HG03159 (cell line): ENCODE measurements at regions not wholly inside any gene's neighbourhood (a gene's known extent, or its start where the extent isn't known, plus 50 kb on each side); places are given as distances from the start of the nearest gene placed in this dataset.
"Not testable (repeated sequence)": the region's sequence is repeated elsewhere in the genome, so short reads cannot be mapped to it uniquely, and the experiment has no call there.

ENCODE experiments used
- ATAC-seq: cut with Tn5 transposase; IDR thresholded peaks from one replicate; pipeline ENCODE4 v1.9.1; 2021; ENCODE audit warnings: mild to moderate bottlenecking, moderate library complexity; ENCODE audit not compliant: unreplicated experiment

DNA sequence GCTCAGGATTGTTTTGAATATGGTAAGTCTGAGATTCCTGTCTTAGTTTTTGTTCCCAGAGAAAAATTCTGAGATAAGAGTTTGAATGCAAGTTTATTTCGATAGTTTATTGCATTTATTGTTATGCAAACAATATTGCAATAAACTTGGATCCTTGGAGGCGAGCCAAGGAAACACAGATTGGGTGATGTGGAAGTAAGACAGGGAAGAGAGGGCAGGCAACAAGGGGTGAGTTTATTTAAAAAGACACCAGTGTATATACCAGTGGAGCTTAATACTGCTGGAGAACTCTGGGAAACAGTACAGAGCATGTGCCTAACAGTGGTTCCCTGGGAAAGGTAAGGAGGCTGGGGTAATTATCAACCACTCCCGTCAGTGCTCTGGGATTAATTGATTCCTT, 87.5 kb upstream of the NEDD4L start:
- ATAC-seq, result no peak

DNA sequence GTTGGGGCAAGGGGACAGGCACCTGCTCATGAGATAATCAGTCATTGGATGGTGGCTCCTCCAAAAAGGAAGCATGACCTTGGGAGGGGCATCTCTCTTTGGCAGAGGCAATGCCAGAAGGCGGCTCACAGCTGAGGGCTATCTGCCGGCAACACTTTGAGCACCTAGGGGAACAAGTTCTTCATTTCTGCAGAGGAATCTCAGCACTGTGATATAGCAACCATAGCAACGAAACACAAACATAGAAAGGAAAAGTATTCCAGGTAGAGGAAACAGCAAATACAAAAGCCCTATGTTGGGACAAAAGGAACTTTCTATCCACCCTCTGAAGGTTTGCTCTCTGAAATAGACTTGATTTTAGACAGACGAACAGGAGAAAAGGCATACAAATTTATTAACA, 89.1 kb upstream of the NEDD4L start:
- no peak for ATAC-seq

DNA sequence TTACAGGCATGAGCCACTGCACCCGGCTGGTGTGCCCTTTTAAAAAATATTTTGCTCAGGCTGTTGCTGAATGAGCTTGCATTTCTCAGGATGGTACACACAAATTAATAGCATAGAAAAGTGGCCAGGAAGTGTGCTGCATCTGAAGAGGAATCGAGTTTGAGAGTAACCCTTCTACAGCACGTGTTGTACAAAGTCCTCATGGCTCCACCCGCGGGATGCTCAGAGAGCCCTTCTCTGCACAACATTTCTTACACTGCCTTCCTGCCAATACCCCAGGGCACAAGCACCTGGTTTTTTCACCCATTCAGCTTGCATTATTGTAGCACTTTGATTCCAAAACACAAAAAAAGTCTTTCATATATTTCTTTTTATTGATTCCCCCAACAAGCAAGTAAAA, 90.1 kb upstream of the NEDD4L start:
- no peak for ATAC-seq

DNA sequence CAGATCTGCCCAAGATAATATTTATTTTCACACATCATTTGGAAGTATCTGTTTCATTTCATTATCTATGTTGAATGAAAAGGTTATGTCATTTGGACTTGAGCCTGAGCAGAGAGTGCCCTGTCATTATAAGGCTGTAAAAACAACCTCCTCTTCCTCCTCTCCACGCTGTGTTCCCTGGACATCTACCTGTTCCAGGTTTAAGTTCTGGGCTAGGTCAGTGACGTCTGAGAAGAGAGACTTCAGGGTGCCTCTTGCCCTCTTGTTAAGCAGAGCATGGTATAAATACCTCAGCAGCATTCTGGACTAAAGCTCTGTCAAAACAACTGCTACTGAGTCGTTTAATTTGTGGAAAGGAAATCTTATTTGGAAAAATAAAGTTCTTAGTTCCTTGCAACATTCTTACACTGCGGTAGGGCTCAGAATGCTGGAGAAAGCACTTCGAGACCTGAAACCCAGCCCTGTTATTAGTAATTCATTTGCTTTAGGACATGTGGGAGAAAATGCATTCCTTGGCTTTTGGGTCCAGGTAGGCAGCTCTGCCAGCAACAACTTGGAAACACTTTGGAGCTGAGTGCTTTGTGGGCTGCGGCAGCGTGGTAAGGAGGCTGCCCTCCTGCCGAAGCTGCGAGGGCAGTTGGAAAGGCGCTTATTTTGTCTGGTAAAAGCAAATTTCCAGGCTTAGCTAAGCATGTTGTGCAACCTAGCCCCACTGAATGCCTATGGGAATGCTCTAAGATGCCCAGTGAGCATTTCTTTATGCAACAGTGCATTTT, 91.8 kb upstream of the NEDD4L start:
- ATAC-seq, result no peak

DNA sequence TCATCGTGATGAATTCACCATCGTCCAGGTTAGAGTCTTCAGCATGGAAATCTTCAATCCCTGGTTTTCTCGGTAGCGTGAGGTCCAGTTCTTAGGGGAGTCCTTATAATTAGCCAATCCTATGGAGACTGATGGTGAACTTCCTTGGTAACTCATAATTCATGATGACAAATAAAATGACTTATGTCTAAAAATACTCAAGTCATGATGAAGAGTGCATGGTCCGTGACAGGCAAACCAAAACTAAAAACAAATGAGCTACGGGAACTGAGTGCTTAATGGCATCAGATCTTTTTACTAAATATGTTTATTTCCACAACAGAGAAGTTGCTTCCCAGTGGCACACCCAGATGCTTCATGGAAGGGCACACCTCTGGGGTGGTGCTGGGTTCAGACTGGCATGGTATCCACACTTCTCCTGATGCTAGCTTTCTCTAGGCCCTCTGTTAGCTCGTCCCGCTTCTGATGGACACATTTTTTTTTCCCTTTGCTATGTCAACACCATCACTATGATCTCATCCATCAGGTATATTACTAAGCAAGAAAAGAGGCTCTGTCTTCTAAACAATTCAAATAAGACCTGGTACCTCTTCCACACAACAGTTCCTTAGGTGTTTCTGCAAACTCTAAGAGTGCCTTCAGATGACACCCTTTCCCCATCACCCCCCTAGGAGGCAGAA, 92.8 kb upstream of the NEDD4L start:
- ATAC-seq, result peak; percentile 67

DNA sequence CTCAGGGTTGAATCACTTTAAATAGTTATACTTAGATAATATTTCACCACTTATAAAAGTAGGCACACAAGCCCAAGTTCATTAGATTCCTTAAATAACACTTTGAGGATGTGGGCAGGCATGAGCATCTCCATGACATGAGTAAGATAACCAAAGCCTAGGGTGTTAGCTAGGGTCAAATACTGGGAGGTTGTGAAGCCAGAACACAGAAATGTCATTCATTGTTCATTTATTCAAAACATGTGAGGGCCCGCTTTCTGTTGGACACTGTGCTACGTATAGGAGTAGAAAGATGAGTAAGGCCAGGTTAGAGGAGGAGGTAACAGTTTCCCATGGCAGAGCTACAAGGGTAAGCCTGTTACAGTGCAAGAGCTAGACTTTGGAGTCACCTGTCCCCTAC, 93.5 kb upstream of the NEDD4L start:
- no peak for ATAC-seq

DNA sequence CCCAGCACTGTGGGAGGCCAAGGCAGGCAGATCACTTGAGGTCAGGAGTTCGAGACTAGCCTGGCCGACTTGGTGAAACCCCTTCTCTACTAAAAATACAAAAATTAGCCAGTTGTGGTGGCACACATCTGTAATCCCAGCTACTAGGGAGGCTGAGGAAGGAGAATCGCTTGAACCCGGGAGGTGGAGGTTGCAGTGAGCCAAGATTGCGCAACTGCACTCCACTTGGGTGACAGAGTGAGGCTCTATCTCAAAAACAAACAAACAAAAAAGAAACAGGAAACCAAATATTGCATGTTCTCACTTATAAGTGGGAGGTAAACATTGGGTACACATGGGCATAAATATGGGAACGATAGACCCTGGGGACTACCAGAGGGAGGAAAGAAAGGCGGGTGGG, 94.7 kb upstream of the NEDD4L start:
- not testable (repeated sequence) for ATAC-seq

DNA sequence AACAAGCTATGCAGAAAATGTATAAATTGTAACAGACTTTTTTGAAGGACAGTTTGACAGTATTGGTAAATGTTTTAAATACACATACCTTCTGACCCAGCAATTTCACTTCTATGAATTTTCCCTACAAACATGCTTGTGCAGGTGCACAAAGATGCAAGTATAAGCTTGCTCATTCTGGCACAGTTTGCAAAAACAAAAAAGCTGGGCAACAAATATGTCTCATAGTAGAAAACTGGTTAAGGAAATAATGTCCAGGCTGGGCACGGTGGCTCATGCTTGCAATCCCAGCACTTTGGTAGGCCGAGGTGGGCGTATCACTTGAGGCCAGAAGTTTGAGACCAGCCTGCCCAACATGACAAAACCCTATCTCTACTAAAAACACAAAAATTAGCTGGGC, 96.9 kb upstream of the NEDD4L start:
- no peak for ATAC-seq

DNA sequence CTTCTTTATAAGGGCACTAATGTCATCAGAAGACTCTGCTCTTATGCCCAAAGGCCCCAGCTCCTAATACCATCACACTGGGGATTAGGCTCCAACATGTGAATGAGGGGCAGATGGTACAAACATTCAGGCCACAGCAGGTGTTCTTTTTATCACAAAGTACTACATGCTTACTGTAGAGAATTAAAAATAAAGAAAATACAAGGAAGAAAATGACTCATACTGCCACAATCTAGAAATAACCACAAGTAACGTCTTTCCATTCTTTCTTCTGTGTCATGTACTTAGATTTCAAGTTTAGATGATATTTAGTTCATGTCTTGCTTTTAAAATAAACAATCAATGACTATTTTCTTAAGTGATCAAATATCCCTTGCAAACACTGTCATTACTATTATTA, 100.3 kb upstream of the NEDD4L start:
- ATAC-seq, result no peak

DNA sequence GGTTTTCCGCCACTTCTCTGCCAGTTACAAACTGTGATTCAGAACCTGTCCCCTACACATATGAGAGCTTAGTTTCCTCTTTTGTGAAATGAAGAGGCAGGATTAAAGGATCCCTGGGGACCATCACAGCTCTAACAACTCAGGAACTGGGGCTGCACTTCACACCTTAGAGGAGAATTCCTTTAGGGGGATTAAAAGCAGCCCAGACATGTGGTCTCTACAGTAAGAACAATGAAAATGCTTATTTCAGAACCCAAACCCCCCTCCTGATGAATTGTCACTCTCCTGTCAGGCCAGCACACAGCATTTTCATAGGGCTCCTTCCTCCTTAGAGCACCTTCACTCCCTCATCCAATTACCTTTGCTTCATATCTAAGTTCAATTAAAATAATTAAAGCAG, 101.5 kb upstream of the NEDD4L start:
- no peak for ATAC-seq

DNA sequence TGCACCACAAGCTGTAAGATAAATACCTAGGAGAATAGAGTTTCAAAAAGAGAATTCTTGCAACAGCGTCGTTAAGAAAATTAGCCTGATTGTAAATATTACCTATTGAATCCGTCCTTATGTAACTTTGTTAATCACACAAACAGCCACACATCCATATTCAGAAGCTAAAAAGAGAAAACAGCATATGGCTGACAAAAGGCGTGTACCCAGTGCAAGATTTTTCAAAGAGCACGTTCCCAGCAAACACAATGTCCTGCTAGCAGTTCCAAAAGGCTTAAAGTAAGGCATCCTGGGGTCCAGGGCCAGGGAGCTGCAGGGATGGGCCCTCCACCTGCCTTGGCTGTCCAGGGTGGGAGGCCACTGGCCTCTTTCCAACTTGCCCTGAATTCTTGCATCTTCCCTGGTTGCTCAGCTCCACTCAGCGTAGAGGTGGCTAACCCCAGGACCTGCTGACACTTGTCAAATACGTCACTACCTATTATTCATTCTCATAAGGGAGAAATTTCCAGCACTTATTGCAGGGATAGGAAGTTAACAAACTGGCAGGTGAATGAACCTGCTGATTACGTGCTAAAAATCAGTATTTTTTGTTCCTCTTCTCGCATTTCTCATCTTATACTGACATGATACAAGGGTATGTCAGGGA, 102.1 kb upstream of the NEDD4L start:
- ATAC-seq, result no peak

DNA sequence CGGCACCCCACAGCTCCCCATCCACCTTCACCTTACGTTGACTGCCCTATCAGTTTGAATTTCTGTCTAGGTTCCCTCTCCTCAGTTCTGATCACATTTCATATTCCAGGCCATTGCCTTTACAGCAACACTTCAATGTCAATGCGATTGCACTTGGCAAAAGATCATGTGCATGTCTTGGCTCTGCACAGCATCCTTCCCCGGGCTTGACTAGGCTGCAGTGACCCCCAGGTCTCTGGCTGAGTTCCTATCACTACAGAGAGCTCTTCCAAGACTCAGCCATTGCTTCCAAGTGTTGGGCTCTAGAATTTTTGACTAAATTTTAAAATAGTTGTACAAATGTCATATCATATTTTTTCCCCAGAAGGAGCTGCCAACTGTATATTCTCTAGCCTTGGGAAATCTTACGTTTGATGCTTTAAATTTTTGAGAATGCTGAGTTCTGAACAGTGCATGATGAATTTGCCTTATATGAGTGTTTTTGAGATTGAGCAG, 103.8 kb upstream of the NEDD4L start:
- ATAC-seq, result no peak

DNA sequence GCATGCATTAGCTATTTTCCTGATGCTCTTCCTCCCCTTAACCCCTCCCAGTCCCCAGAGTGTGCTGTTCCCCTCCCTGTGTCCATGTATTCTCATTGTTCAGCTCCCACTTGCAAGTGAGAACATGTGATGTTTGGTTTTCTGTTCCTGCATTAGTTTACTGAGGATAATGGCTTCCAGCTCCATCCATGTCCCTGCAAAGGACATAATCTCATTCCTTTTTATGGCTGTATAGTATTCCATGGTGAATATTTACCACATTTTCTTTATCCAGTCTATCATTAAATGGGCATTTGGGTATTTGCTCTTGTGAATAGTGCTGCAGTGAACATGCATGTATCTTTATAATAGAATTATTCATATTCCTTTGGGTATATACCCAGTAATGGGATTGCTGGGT, 109.7 kb upstream of the NEDD4L start:
- ATAC-seq, result not testable (repeated sequence)

DNA sequence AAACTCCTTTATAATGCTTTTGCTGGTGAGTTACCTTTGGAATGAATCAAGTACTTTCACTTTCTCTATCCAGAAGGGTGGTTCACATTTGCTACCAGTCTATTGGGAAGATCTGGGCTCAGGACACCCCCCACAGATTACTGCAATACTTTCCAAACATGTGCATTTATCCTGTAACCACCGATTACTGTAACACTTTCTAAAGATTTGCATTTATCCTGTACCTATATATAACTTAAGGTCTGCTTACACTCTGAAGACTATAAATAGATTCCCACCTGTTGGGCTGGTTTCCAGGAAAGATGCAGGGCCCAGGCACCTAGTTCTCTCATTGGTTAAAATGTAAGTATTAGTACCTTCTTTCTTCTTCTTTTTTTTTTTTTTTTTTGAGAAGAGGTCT, 113.0 kb upstream of the NEDD4L start:
- ATAC-seq, result no peak

DNA sequence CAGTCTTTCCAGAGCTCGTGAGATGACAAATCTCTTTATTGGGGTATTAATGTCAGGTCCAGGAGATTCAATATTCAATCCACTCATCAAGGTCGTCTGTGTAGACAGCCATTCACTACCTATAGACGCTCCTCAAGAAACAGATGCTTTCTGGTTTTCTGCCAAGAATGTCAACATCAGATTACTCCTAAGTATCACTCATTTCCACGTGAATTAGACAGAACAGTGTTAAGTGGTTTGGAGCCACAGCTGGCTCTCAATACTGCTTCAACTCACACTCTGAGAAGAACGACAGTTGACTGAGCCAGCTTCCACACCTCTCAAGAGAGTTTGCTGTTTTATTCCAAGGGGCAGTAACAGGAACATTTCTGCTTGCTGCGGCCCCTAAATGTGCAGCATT, 113.5 kb upstream of the NEDD4L start:
- ATAC-seq, result no peak

DNA sequence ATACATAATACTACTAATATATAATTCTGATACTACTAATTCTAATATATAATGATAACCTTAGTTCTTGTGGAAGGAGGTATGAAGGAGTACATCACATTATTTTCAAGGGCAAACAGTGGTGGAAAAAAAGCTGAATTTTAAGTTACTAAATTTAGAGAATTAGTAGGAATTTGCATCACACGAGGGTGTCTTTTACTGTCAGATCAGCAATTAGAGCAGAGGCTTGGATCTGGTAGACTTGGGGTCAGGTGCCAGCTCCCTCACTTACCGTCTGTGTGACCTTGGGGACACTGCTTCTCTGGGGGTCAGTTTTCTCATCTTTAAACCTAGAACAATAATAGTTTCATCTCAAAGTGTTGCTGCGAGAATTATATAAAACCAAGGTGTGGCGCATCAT, 114.1 kb upstream of the NEDD4L start:
- no peak for ATAC-seq

DNA sequence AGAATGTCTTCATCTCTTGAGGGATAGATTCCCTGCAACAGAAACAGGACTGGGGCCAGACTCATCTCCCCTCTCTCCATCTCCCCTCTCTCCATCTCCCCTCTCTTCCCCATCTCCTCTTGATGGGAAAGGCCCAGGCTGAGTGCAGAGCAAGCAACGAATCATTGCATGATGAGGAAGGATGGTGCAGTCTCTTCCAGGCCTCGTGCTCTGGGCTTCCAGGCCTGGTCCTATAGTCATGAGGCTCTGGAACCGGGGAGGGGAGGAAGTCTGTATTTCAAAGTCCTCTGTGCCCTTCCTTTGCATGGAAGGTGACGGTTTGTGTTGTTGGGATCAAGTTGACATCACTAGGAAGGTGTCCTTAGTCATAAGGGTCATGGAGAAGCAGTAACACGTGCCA, 115.6 kb upstream of the NEDD4L start:
- no peak for ATAC-seq

DNA sequence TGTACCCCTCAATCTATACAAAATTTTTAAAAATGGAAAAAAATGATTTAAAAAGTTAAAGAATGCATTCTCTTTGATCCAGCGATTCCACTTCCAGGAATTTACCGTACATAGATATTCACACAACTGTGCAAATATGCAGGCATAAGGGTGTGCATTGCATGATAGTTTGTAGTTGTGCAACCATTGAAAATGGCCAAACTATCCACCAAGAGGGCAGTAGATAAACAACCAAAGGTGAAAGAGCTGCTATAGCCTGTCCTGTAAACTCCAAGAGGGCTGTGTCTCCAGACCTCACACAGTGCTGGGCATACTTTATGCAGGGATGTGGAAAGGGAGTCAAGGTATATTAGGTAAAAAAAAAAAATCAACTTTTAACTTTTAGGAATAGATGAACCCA, 116.5 kb upstream of the NEDD4L start:
- ATAC-seq, result no peak

DNA sequence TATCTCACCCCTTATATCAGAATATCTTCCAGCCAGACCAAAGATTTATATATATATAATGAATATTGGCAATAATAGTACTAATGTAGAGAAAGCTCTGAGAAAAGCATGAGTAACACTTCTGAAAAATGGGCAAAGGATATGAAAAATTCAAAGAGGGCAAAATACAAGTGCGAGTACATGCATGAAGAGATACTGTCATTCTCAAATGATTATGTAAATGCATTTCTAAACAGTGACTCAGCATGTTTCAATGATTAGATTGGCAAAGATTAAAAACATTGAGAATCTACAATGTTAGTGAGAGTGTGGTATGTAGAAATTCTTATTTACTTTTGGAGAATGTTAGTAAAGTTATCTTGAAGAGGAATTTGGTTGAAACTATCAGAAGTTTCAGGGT, 118.3 kb upstream of the NEDD4L start:
- ATAC-seq, result no peak

DNA sequence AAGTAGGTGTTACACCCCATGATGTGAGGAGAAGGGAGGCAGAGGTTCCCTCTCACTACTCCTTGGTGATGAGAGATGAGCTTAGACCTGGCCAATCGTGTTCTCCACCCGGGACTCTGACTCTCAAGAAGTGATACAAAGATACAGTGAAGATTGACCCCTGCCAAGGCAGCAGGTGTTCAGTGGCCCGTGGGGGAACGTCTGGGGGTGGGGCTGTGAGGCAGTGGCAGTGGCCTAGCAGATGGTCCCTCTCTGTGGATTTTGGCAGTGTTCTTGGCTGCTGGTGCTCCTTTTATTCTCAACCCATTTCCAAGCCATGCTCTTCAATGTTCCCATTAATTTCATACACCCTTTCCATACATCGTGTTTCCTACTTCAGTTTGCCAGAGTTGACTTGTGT, 120.4 kb upstream of the NEDD4L start:
- ATAC-seq, result no peak

DNA sequence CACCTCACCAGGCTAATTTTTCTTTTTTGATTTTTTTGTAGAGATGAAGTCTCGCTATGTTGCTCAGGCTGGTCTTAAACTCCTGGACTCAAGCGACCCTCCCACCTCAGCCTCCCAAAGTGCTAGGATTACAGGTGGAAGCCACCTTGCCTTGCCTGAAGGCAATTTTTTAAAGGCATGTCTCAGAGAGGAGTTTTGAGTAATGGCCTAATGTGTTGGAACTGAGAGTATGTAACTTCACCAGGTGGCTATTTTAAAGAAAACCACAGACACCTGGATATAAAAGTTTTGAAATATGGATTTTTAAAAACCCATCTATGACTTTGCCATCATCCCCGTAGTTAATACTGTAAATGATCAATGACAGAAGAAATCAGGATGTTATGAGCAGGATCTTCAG, 119.8 kb upstream of the ATP8B1 start:
- no peak for ATAC-seq

DNA sequence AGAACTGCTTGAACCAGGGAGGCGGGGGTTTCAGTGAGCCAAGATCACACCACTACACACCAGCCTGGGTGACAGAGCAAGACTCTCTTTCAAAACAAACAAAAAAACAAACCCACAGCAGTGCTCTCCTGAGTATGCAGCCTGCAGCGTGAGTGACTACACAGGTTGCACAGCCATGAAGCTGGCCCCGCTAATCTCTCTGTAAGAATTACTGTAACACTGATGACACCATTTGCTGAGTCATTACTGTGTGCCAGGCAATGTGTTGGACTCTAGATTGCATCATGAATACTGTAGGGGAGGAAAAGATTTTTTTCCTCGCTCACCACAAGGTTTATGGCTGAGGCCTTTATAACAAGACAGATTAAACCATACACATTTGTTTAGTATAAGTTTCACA, 118.6 kb upstream of the ATP8B1 start:
- no peak for ATAC-seq
